AG09319 (cell line): ENCODE measurements at regions not wholly inside any gene's neighbourhood (a gene's known extent, or its start where the extent isn't known, plus 50 kb on each side); places are given as distances from the start of the nearest gene placed in this dataset.
"Not testable (repeated sequence)": the region's sequence is repeated elsewhere in the genome, so short reads cannot be mapped to it uniquely, and the experiment has no call there.

Source experiments
- DNase-seq: peaks from one replicate; pipeline ENCODE4 v3.0.0-alpha.2; 2010; ENCODE audit warnings: low read depth; ENCODE audit errors: extremely low read depth
- CTCF ChIP-seq: IDR thresholded peaks from 2 replicates; pipeline ENCODE4 v1.5.1; 2011; ENCODE audit warnings: low read depth, mild to moderate bottlenecking, inconsistent platforms, low read length, moderate library complexity

GRCh38 chr12:31162896-31163560 lies 89.4 kb downstream of the DDX11 start:
- DNase-seq: not testable (repeated sequence)

GRCh38 chr12:31174293-31174692 lies 100.6 kb downstream of the DDX11 start:
- DNase-seq: not testable (repeated sequence)

- not testable (repeated sequence) for DNase-seq
- peak; percentile 2; the same call in 1 of the 2 replicates for TF ChIP-seq CTCF
Observed at GRCh38 chr12:31177514-31177913, 103.9 kb downstream of the DDX11 start.

- not testable (repeated sequence) for DNase-seq
Observed at GRCh38 chr12:31178875-31179274, 105.2 kb downstream of the DDX11 start.

GRCh38 chr12:31179627-31180237 lies 106.1 kb downstream of the DDX11 start:
- DNase-seq: not testable (repeated sequence)

- not testable (repeated sequence) for DNase-seq
Observed at GRCh38 chr12:31182571-31182970, 108.9 kb downstream of the DDX11 start.

GRCh38 chr12:31183107-31183506 lies 109.4 kb downstream of the DDX11 start:
- not testable (repeated sequence) for DNase-seq

GRCh38 chr12:31183899-31184298 lies 110.2 kb downstream of the DDX11 start:
- not testable (repeated sequence) for DNase-seq

- DNase-seq: not testable (repeated sequence)
Observed at GRCh38 chr12:31184667-31185066, 111.0 kb downstream of the DDX11 start.

- DNase-seq: not testable (repeated sequence)
Observed at GRCh38 chr12:31192689-31193088, 119.0 kb downstream of the DDX11 start.

GRCh38 chr12:31195620-31196019 lies 122.0 kb downstream of the DDX11 start:
- DNase-seq: not testable (repeated sequence)

- not testable (repeated sequence) for DNase-seq
Observed at GRCh38 chr12:31199476-31199875, 125.8 kb downstream of the DDX11 start.

- TF ChIP-seq CTCF: no peak
- DNase-seq: no peak
Observed at GRCh38 chr12:31201382-31201781, 124.6 kb downstream of the SINHCAF start.

GRCh38 chr12:31203261-31203660 lies 122.7 kb downstream of the SINHCAF start:
- no peak for TF ChIP-seq CTCF
- DNase-seq: no peak
